Fibroblast of lung (primary cell): ENCODE measurements at regions not wholly inside any gene's neighbourhood (a gene's known extent, or its start where the extent isn't known, plus 50 kb on each side); places are given as distances from the start of the nearest gene placed in this dataset.

ENCODE experiments used
- DNase-seq, 2 donors: peaks; one replicate each; pipeline versions ENCODE4 v3.0.0 to v3.0.0-alpha.2; 2010; ENCODE audit warnings: low read depth in 2 of 2
- H2AFZ ChIP-seq: 2 replicates; pipeline ENCODE4 v1.5.1; 2012; ENCODE audit warnings: low read length, control low read depth, inconsistent platforms
- H3K27ac ChIP-seq: 2 replicates; pipeline ENCODE4 v1.5.1; 2011; ENCODE audit warnings: low read length, control low read depth; ENCODE audit not compliant: insufficient read depth
- H3K27me3 ChIP-seq: 2 replicates; pipeline ENCODE4 v1.5.1; 2011; ENCODE audit warnings: mild to moderate bottlenecking, low read length; ENCODE audit not compliant: control insufficient read depth, insufficient read depth
- H3K36me3 ChIP-seq: 2 replicates; pipeline ENCODE4 v1.5.1; 2011; ENCODE audit warnings: low read length; ENCODE audit not compliant: control insufficient read depth, insufficient read depth
- H3K4me1 ChIP-seq: 2 replicates; pipeline ENCODE4 v1.5.1; 2011; ENCODE audit warnings: low read length; ENCODE audit not compliant: control insufficient read depth, insufficient read depth; ENCODE audit errors: extremely low read depth
- H3K4me2 ChIP-seq: 2 replicates; pipeline ENCODE4 v1.5.1; 2011; ENCODE audit warnings: low read length, control low read depth; ENCODE audit not compliant: insufficient read depth; ENCODE audit errors: extremely low read depth
- H3K4me3 ChIP-seq, 4 experiments: fragments of 200-600 bp in 1 of 4; sonication (generic) in 1 of 4; replicated peaks in 1 of 4; 2 replicates each; pipeline ENCODE4 v1.5.1; 2011 to 2016; ENCODE audit warnings: low read length in 4 of 4, low read depth in 3 of 4, mild to moderate bottlenecking in 3 of 4, control low read depth in 2 of 4, inconsistent platforms in 1 of 4, mixed read lengths in 1 of 4; ENCODE audit not compliant: insufficient read depth in 1 of 4; ENCODE audit errors: control extremely low read depth in 1 of 4
- H3K79me2 ChIP-seq: 2 replicates; pipeline ENCODE4 v1.5.1; 2012; ENCODE audit warnings: mild to moderate bottlenecking, low read length, inconsistent platforms; ENCODE audit not compliant: control insufficient read depth, insufficient read depth
- H3K9ac ChIP-seq: 2 replicates; pipeline ENCODE4 v1.5.1; 2011; ENCODE audit warnings: mild to moderate bottlenecking, low read length, control low read depth; ENCODE audit not compliant: insufficient read depth
- H3K9me3 ChIP-seq: 2 replicates; pipeline ENCODE4 v1.5.1; 2012; ENCODE audit warnings: low read depth, low read length; ENCODE audit not compliant: control insufficient read depth, insufficient read depth
- H4K20me1 ChIP-seq: 2 replicates; pipeline ENCODE4 v1.5.1; 2011; ENCODE audit warnings: low read length; ENCODE audit not compliant: control insufficient read depth, insufficient read depth; ENCODE audit errors: extremely low read depth
- EZH2 ChIP-seq: IDR thresholded peaks from 2 replicates; pipeline ENCODE4 v1.5.1; 2012; ENCODE audit warnings: low read length, control low read depth, mild to moderate bottlenecking; ENCODE audit errors: missing control alignments
- TF ChIP-seq, protein P1 (sequence below), 2 donors: IDR thresholded peaks in 1 of 2; conservative IDR thresholded peaks in 1 of 2; 1 replicate in 1 of 2; 2 replicates in 1 of 2; pipeline ENCODE4 v1.5.1; 2011 to 2012; ENCODE audit warnings: low read length in 2 of 2, control low read depth in 1 of 2, inconsistent platforms in 1 of 2, low read depth in 1 of 2, mild to moderate bottlenecking in 1 of 2

DNA sequence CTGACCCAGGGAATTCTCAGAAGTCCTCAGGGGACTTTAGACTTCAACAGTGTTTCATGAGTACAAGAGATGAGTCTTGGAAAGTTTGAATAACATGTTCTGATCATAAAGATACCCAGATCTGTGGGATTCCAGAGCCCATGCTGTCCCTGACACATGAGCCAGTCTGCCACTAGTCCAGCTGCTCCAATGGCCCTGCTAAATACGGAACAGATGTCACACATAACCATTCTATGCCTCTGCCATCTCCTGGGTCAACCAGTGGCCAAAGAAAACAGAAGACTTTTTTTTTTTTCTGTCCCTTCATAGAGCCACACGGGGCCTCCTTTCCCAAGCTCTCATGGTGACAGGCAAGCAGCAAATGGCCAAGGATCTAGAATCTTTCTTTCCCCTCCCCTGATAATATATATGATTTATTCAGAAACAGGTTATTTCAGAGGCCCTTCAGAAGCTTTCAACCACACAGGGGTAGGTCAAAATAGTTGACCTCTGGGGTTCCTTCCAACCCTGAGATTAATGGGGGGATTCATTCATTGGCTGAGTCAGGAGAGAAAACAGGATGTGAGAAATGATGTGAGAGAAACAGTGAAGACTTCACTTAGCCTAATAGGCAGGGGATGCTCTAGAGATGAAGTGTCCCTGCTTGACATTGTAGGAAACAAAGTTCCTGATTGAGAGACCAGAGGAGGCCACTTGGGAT is 367.7 kb downstream of the CDK5RAP2 start:
- Histone ChIP-seq H3K4me3 (no peak overlapping the region), H3K9me3 (no peaks in the 10 kb centered on the region)
- DNase-seq, result no peak

DNA sequence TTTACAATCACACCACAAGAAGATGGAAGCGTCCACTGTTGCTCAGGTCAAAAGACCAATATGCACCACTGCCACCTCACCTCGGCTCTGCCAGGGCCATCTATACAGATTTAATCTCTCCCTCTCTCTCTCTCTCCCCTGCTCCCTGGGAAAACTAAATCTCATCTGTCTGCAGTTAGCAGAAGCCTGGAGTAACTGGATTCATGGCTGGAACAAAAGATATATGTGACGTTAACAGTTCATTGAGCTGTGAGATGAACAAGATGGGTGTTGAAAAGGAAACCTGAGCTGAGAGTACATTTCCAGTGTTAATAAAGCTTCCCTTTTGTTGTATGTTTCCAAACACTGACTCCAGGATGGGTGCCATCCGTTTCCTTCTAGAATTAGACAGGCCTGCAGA is 369.7 kb downstream of the CDK5RAP2 start:
- TF ChIP-seq, protein P1, sequence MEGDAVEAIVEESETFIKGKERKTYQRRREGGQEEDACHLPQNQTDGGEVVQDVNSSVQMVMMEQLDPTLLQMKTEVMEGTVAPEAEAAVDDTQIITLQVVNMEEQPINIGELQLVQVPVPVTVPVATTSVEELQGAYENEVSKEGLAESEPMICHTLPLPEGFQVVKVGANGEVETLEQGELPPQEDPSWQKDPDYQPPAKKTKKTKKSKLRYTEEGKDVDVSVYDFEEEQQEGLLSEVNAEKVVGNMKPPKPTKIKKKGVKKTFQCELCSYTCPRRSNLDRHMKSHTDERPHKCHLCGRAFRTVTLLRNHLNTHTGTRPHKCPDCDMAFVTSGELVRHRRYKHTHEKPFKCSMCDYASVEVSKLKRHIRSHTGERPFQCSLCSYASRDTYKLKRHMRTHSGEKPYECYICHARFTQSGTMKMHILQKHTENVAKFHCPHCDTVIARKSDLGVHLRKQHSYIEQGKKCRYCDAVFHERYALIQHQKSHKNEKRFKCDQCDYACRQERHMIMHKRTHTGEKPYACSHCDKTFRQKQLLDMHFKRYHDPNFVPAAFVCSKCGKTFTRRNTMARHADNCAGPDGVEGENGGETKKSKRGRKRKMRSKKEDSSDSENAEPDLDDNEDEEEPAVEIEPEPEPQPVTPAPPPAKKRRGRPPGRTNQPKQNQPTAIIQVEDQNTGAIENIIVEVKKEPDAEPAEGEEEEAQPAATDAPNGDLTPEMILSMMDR (conservative IDR thresholded peaks at IDR 0.05 in 1 of 2, IDR thresholded peaks at IDR 0.05 in 1 of 2; ENCODE audit: low read depth in 1 of 2, low read length in 2 of 2), result no peak
- TF ChIP-seq EZH2, result no peak
- no peak overlapping the region for H3K4me2 ChIP-seq
- no peaks in the 10 kb centered on the region for H3K36me3 ChIP-seq
- H3K4me3 ChIP-seq, result no peak overlapping the region
- no peaks in the 10 kb centered on the region for H4K20me1 ChIP-seq
- H3K4me1 ChIP-seq, result no peaks in the 10 kb centered on the region
- H3K79me2 ChIP-seq, result no peaks in the 10 kb centered on the region
- H3K27ac ChIP-seq, result no peak overlapping the region
- H3K9me3 ChIP-seq, result no peaks in the 10 kb centered on the region
- DNase-seq, result no peak
- no peak overlapping the region for H3K9ac ChIP-seq
- H3K27me3 ChIP-seq, result no peaks in the 10 kb centered on the region
- H2AFZ ChIP-seq, result no peak overlapping the region

More for the DNA sequence above, 367.7 kb downstream of the CDK5RAP2 start:
- H3K9ac ChIP-seq, result no peak overlapping the region
- H3K27me3 ChIP-seq, result no peaks in the 10 kb centered on the region
- H3K79me2 ChIP-seq, result no peaks in the 10 kb centered on the region
- TF ChIP-seq, protein P1 (conservative IDR thresholded peaks at IDR 0.05 in 1 of 2, IDR thresholded peaks at IDR 0.05 in 1 of 2; ENCODE audit: low read depth in 1 of 2, low read length in 2 of 2), result no peak
- no peak for TF ChIP-seq EZH2
- no peak overlapping the region for H3K27ac ChIP-seq
- H3K4me2 ChIP-seq, result no peak overlapping the region
- no peaks in the 10 kb centered on the region for H4K20me1 ChIP-seq
- no peaks in the 10 kb centered on the region for H3K36me3 ChIP-seq
- H3K4me1 ChIP-seq, result no peaks in the 10 kb centered on the region
- no peak overlapping the region for H2AFZ ChIP-seq

DNA sequence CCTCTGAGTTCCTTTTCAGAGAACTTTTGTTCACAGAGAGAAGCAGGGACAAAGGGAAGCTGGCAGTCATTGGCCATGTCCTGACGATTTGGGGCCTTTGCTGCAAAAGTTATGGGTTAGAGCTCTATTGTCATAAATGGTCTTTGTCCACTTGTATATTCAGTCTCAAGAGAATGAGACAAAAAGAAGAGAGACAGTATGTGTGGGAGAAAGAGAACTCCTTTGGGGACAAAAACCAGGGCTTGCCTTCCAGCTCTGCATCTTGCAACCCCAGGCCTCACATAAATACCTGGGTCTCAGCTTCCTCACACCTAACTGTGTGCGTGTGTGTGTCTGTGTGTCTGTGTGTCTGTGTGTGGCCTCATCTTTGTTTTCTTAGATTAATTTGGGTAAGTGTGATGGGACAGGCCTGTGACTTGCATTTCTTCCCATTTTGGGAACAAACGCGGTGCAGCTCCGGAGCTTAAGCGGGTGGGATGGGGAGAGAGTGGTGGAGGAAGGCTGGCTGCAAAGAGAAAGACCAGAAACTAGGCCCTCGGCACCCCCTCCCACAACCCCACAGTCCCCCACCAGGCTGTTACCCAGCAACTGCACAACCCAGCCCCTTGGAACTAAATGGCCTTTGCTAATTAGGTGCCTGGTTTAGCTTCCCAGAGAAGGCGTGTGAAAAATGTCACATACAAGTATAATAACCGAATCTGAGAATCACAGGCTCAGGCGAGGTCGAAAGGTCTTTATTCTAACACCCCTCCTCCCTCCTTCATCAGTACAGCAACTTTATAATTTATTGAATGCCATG is 376.9 kb downstream of the CDK5RAP2 start:
- DNase-seq, result no peak
- no peaks in the 10 kb centered on the region for H3K27me3 ChIP-seq
- no peaks in the 10 kb centered on the region for H4K20me1 ChIP-seq
- no peaks in the 10 kb centered on the region for H3K4me1 ChIP-seq
- TF ChIP-seq, protein P1 (conservative IDR thresholded peaks at IDR 0.05 in 1 of 2, IDR thresholded peaks at IDR 0.05 in 1 of 2; ENCODE audit: low read depth in 1 of 2, low read length in 2 of 2), result no peak
- no peak for TF ChIP-seq EZH2
- H2AFZ ChIP-seq, result no peak overlapping the region
- no peaks in the 10 kb centered on the region for H3K36me3 ChIP-seq
- H3K79me2 ChIP-seq, result no peaks in the 10 kb centered on the region
- H3K9me3 ChIP-seq, result no peaks in the 10 kb centered on the region
- H3K27ac ChIP-seq, result no peak overlapping the region
- no peak overlapping the region for H3K4me3 ChIP-seq
- no peak overlapping the region for H3K9ac ChIP-seq
- H3K4me2 ChIP-seq, result no peak overlapping the region
